Prostate gland (tissue), 2 donors: ENCODE measurements at regions not wholly inside any gene's neighbourhood (a gene's known extent, or its start where the extent isn't known, plus 50 kb on each side); places are given as distances from the start of the nearest gene placed in this dataset.

Experiments
- CTCF ChIP-seq, 4 experiments: fragments of 200-600 bp in 2 of 4; fragments of 450-650 bp in 2 of 4; sonication (generic) in 2 of 4; IDR thresholded peaks; 1 replicate in 3 of 4; 2 replicates in 1 of 4; pipeline ENCODE4 v1.5.1; 2016 to 2019; ENCODE audit warnings: antibody characterized with exemption in 4 of 4, mild to moderate bottlenecking in 2 of 4, moderate library complexity in 2 of 4
- POLR2AphosphoS5 ChIP-seq: sonication (generic); formaldehyde crosslinking; IDR thresholded peaks from one replicate; pipeline ENCODE4 v1.6.1; 2017; ENCODE audit warnings: antibody characterized with exemption

GRCh38 chr14:80427101-80427500 is 215.8 kb upstream of the DIO2 start:
- TF ChIP-seq CTCF (IDR thresholded peaks at IDR 0.05): no peak
- TF ChIP-seq POLR2AphosphoS5: no peak
